Activated CD4-positive, alpha-beta T cell treated with anti-CD3 and anti-CD28 coated beads, Interleukin-2, Interleukin-4, amounts not matched to agents 100 ng/mL and 50 ng/mL, durations not matched to agents 16 hours and 8 hours (primary cell): ENCODE measurements at regions not wholly inside any gene's neighbourhood (a gene's known extent, or its start where the extent isn't known, plus 50 kb on each side); places are given as distances from the start of the nearest gene placed in this dataset.
"Not testable (repeated sequence)": the region's sequence is repeated elsewhere in the genome, so short reads cannot be mapped to it uniquely, and the experiment has no call there.

Experiments used
- DNase-seq: peaks from one replicate; pipeline ENCODE4 v3.0.0-alpha.2; 2020; ENCODE audit warnings: low spot score

DNA sequence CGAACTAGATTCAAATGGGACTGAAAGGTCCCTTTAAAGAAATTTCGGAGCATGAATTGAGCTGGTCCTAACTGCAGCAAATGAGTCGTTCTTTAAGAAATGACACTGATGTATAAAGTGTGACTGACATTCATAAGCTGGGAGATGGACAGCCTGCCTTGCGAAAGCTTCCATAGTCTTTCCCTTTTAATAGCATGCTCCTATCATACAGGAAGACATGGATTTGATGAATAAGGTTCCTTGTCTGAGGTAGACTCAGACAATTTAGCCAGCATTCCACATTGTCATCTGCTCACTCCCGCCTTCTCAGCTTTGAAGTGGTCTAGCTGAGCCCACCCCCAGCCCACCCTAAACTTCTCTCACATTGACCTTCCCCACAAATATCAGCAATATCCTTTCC, 264.9 kb downstream of the TSN start:
- DNase-seq = no peak

DNA sequence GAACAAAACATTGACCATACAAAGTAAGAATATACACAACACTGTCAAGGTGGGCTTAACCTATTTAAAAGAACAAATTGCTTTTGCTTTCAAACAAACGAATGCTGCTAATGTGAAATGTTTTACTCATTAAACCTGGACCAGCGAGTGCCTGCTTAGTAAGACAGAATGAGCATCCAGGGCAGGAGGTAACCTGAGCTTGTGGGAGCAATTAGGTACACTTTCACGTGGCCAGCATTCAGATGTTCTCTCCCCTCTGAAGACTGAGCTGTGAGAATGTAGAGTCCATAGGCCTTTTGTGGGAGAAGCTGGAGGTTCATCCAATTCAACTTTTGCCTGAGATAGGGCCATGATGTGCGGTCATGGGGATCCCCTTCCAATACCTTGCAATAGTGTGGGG, 266.5 kb downstream of the TSN start:
- no peak for DNase-seq

DNA sequence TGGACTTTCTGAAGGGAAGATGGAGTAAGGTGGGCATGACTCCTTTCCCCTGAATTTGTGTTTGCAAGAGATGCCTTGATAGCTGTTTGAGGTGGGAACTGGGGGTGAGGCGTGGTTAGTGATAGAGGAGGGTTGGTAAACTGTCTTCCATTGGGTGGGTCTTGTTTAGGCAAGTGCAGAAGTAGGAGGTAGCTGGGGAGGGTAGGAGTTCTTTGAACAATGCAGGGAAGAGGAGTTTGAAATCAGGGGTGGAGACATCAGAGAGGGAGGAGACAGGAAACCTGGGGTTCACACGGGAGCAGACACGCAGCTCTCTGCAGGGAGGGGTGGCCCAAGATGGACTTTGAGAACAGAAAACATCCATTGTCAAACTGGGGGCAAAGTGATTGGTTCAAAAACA, 267.1 kb downstream of the TSN start:
- DNase-seq = no peak

DNA sequence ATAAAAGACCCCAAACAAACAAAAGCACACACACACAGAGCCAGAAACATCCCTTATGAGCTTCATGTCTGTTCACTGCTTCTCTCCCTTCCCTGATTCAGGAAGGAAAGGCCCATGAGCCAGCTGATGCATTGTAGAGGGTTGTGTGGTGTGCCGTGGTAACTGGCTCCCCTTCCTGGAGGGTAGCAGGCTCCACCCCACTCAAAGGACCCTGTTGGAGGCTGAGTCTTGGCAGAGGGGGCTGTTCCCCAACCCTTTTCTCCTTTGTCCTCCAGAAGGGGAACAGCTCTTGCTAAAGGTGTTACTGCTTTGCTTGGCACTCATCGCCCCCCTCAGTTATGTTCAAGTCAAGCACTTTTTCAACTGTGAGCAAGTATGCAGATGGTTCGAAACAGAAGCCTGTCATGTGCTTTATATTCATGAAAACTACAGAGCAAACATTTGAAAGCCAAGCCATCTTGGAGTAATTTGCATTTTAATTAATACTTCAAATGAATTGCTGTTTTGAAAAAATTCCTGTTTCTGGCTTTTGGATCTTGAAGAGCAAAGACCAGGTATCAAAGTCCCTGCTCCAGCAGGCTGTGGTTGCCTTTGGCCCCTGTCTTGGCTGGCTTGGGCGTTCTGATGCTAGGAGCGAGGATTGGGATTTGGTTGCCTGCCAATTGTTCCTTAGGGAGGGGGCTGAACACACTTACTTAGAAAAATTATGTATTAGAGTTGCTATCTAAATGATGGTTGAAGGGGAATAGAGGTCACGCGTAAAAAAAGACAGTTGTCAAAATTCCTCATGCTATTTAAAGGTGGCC, 267.8 kb downstream of the TSN start:
- no peak for DNase-seq

DNA sequence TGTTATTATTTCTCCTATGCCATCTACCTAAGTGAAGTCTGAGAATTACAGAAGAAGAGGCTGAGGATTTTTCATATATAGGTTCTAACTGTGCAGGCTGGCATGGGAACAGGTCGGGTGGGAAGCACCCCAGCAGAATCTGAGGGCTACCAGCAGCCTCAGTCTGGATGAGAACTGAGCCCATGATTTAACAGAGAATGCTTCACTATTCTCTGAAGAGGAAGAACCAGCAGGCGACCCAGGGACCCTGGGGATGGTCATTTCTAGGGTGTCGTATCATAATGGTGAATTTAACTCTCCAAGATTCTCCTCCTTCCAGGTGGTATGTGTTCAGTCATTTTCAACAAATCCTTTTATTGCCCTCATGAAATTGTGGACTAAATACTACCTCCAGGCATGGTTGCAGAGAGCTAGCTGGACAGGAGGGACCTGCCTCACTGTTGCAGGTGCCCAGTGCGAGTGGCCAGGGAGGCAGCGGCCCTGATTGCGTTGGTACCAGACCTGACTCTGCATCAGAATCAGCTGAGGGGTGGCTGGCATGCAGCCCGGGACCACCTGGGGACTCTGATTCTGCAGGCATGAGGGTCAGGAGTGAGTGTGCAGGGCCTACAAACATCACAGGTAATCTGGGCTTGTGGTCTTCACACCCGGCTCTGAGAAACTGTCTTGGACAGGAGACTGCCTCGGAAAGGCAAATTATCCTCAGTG, 272.2 kb downstream of the TSN start:
- no peak for DNase-seq

DNA sequence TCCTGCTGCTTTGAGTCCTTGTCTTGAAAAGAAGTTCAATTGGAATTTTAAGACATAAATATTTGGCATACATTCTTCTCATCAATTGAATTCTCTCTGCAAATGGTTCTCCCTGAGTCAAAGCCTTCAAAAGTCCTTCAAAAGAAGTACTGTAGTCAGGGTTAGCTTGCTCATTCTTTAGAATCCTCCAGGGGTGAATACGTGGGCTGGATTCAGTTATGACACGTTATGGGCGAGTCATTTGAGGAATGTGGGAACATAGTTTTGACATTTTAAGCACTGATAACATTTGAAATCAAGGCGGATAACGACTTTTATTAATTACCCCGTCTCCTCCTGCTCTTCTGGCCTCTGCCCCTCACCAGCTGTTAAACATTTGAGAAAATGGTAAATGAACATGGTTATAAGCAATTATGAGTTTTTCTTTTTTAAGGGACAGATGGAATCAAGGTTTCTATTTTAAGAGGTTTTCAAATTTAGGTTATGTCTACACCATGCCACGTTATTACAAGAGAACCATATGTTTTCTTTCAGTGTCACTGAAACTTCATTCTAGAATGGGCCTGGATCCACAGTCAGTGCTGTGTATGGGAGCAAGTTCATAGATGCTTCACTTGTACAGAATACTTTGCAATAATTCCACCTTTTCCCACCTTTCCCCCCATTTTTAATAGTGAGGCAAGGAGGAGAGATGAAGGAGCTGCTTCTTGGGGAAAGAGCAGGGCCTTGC, 273.1 kb downstream of the TSN start:
- no peak for DNase-seq

DNA sequence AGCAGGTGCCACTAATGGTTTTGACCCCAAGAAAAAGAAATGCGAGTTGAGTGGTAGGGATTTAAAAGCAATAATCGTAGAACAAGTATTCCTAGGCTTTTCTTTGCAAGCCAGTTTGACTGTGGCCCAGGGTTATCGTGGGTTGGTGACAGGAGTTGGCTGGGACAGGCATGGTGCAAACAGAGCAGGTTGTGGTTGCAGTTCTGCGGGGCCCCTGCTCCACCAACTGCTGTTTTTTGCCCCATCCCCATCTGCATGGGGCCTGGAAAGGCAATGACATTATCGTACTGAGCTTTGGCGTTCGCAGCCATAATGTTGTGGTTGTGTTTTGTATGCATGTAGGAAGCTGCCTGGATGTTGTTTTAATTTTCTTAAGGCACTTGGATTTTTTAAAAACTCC, 274.0 kb downstream of the TSN start:
- no peak for DNase-seq

DNA sequence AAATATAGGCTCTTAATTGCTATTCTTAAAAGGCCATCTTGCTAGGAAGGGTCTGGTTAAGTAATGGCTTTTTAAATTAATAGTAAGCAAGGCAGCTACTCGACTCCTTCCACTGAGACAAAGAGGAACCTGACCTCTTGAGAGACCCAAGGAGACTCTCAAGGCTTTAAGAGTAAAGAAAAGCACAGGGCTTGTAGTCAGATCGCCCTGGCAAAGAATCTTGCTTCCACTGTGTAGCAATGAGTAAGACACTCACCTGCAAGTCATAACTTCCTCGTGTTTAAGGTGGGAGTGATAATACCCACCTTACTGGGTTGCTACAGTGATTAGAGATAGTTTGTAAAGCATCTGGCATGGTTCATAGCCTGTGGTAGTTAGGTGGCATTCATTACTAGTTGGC, 274.5 kb downstream of the TSN start:
- no peak for DNase-seq

DNA sequence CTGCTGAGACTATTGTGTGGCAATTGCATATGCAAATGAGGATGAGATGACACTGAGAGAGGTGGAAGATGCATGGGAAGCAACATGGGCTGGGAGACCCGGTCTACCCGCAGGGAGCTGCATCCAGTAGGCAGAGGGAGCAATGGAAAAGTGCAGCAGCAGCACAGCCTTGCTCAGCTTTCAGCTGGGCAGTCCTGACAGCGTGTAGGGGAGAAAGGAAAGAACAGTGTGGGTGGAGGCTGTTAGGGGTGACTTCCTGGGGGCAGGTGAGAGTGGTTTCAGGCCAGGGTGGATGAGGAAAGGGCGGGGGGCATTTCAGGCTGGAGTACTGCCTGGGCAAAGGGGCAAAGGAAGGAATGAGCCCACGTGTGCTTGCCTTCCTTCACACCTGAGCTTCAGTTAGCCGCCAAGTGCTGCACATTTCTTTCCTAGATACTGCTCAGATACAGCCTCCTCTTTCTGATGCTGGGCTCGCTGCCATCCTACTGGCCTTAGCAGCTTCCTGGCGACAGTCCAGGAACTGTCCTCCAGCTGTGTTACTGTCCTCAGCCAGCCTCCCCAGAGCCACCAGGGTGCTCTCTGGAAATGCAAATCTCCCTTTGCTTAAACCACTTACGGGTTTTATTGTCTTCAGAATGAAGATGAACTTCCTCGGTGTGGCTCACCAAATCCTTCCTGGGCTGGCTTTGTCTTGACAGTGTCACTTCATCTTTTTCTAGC, 276.3 kb downstream of the TSN start:
- no peak for DNase-seq

DNA sequence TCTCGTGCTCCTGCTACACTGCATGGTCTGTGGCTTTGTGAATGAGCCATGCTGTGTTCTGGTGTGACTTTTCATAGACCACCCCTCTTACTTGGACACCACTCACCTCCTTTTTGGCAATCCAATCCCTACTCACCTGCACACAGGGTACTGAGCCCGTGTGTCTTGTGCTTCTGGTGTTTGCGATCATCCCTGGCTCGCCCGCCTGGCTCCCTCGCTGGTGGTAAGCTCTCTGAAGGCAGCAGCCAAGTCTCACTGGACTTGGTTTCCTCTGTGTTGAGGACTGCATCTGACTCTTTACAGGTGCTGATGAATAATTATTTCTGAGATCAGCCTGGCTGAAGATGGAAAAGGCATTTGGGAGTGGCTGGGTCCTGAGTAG, 276.8 kb downstream of the TSN start:
- no peak for DNase-seq

DNA sequence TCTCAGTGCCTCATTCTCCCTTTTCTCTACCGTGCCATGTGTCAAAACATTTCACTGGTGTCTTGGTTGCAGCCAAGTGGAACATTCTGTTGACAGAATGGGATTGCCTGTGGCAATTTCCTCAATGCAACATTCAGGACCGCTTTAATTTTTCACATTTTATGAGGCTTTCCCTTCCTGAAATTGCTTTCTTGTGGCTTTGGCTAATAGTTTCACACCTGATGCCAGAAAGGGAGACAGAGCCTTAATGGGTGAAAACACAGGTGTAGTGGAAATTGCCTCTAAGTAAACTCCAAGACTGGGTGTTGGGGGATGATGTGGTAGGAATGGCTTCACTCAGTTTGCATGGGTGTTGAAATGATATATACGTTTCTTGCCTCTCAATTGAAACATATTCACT, 278.3 kb downstream of the TSN start:
- no peak for DNase-seq

DNA sequence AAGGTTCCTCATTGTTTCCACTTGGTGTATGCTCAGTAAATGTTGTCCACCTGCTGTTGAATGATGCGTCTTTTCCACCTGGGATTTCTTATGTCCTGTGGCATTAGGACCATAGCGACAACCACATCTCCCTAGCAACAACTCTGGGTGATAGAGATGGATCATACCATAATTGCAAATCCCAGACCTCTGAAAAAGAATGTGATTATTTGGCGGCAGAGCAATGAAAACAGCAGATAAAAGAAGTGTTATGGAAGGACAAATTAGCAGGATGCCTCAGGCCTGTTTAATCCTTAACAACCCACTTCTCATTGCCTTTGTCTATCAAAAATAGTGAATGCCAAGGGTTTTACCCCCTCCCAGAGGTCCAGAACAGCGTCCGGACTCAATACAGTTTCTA, 278.9 kb downstream of the TSN start:
- DNase-seq = no peak

DNA sequence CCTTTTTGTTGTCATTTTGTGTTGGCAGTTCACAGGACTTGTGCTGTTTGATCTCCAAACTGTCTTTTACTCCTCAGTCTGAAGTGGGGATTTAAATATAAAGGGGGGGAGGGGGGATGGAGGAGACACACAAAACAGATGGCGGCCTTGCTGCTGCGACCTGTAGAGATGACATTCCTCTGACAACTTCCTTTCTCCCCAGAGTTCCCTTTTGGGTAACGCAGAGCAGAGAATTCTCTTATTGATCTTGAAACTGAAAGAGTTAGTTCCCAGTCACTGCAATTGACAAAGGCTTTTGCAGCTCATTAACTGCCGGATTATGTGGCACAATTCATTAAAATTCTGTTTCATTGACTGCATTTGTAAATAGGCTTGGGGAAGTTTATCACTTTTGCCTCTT, 279.3 kb downstream of the TSN start:
- DNase-seq = no peak

DNA sequence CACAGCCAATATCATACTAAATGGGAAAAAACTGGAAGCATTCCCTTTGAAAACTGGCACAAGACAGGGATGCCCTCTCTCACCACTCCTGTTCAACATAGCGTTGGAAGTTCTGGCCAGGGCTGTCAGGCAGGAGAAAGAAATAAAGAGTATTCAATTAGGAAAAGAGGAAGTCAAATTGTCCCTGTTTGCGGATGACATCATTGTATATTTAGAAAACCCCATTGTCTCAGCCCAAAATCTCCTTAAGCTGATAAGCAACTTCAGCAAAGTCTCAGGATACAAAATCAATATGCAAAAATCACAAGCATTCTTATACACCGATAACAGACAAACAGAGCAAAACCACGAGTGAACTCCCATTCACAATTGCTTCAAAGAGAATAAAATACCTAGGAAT, 283.4 kb downstream of the TSN start:
- not testable (repeated sequence) for DNase-seq

DNA sequence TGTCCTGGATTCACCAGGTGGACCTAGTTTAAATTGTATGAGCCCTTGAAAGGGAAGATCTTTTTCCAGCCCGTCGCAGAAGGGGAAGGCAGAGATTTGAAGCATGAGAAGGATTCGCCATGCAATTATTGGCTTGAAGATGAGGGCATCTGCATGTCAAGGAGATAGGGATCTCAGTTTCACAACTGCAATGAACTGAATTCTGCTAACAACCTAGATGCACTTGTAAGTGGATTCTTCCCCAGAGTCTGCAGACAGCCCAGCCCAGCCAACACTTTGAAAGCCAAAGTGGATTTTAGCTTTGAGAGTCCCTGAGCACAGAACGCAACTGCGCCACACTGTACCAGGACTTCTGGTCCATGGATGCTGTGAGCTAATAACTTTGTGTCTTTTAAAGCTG, 286.0 kb downstream of the TSN start:
- DNase-seq = no peak

DNA sequence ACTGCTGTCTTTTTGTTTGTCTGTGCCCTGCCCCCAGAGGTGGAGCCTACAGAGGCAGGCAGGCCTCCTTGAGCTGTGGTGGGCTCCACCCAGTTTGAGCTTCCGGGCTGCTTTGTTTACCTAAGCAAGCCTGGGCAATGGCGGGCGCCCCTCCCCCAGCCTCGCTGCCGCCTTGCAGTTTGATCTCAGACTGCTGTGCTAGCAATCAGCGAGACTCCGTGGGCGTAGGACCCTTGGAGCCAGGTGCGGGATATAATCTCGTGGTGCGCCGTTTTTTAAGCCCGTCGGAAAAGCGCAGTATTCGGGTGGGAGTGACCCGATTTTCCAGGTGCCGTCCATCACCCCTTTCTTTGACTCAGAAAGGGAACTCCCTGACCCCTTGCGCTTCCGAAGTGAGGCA, 296.2 kb downstream of the TSN start:
- DNase-seq = not testable (repeated sequence)

DNA sequence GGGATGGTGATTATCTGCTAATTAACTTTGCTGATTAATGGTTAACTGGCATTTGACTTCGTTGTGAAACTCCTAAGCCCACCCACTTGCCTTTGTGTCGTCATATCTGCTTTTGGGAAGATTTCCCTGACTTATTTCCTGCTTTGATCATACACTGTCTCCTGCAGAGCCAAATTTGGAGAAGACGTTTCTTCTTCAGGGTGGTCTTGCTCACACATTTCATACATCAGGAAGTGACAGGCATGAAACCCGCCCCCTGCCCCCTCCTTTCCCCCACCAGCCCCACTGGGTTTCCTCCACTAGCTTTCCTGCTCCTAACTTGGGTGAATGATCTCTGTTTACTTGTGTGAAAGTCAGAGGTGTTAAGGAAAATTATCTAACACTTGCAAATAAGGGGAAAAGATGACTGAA, 300.1 kb downstream of the TSN start:
- no peak for DNase-seq

DNA sequence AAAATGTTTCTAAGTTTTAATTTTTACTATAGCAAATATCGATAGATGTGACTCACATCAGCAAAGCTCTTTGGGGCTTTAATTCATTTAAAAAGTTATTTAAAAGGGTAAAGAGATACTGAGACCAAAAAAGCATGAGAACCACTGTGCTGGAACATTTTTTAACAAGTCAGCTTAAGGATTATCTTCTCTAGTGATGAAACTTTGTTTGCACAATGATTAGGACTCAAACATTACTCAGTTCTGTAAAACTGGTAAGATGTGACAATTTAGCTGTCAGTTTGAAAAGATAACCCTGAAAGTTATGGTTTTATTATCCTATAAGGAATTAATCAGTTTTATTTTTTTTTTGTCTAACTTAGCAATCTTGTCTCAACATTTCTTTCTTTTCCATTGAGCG, 301.4 kb downstream of the TSN start:
- DNase-seq = no peak

DNA sequence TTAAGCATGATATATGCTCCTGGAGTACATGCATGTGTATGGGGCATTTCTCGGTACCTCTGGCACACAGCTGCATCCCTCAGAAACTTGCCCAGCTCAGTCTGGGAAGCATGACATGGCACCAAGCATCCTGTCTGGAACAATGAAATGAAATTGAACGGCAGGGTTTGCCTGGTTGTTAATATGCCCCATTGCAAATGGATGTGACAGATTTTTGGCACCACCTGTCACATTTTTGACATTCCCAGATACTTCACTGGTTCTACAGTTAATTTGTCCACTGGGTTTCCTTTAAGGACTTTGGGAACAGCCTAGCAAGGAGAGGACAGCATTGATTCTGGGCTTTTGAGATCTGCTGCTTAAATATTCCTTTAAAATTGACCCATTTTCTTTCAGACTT, 305.8 kb downstream of the TSN start:
- DNase-seq = no peak

DNA sequence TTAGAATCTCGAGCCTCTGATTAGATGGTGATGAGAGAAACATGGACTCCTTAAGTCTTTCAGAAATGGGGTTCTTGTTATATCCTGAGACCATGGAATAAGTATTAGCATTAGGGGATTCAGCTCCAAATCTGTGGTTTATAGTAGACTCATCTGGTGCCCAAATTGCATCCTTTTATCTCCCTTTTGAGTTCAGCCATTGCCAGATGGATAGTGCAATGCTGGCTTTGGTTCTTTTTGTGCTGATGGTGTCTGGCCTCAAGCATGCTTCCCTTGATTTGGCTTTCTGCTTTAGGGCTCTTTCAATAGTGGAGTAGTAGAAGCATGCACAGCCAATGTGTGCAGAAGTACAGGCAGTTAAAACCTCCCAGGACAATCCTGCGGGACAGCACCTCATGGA, 306.4 kb downstream of the TSN start:
- no peak for DNase-seq

DNA sequence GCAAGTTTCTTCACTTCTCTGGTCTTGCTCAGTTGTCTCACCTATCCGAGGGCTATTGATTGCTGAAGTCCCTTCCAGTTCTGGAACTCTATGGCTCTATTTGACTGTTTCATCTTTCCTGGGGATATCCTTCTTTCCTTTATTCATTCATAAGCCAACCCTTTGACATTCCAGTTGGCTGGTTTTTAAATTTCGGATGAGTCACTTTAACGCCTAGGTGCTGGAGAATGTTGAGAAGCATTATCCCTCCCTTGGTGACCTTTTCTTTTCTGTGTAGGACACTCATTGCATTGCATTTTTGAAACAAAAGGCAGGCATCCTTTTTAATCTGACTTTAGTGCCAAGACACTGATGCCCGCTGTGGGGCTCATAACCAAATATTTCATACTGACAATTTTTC, 307.1 kb downstream of the TSN start:
- no peak for DNase-seq

DNA sequence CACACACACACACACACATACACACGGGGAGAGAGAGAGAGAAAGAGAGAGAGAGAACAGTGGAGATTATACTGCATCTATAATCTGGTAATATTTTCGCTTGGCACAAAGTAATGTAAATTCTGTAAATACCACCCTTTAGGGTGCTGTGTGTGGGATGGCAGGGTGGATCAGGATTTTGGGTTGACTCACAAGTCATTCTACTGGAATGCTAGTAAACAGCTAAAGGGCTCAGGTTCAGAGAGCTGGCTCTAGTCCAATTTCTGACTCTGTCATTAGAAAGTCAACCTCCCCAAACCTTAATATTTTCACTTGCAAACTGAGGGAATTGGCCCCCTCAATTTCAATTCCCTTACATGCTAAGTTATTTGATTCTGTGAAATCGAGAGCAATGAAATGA, 308.3 kb downstream of the TSN start:
- no peak for DNase-seq
